ELR (cell line): ENCODE measurements at regions not wholly inside any gene's neighbourhood (a gene's known extent, or its start where the extent isn't known, plus 50 kb on each side); places are given as distances from the start of the nearest gene placed in this dataset.
"Not testable (repeated sequence)": the region's sequence is repeated elsewhere in the genome, so short reads cannot be mapped to it uniquely, and the experiment has no call there.

ENCODE experiments used
- DNase-seq: peaks from one replicate; pipeline ENCODE4 v3.0.0-alpha.2; 2015; ENCODE audit warnings: low read depth

DNA sequence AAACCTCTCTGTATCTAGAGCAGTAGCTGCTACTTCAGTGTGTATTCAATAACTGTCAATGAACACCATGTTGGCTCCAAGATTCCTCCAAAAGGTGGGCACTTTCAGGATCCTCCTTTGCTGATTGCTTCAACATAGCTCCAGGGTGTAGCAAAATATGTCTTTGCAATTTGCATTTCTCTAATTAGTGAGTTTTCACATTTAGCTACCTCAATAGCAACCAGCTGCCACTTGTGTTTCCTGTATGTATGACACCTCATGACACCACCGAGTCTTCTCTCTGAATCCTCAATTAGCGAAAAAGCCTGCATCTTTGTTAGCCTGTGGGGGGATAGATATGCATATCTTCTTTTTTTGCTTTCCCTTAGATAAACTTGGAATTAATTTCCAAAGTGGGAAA, 898.3 kb upstream of the FAT3 start:
- no peak for DNase-seq

DNA sequence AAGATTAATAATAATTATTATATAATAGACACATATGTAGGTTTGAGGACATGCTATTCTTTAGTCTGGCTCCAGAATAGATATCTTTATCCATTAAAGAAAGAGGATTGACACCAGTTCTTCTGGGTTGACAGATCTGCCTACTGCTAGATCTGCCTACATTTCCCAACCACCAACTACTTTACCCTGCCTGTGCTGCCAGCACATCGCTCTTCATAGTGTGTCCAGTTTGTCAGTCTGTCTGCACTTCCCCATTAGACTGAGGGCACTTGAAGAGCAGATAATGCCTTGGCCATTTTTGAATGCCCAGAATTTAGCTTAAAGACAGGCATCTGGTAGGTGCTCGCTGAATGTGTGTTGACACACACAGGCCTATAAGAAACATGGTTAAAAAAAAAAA, 910.1 kb upstream of the FAT3 start:
- no peak for DNase-seq

DNA sequence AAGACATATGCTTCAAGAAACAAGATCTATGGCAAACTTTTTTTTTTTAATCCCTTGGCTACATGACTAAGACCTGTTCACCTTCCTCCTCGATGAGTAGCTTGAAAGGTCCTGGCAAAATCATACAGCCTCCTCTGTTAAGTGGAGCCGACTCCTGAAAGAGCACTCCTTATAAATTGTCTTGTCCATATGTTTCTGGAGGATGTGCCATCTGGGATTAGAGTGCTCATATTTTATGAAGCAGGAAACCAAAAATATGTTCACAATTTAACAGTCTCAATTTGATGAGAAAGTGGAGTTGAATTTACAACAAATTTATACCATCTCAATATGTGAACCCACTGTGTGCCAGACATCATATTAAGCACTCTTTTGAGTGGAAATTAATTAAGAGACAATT, 912.1 kb upstream of the FAT3 start:
- DNase-seq, result no peak

DNA sequence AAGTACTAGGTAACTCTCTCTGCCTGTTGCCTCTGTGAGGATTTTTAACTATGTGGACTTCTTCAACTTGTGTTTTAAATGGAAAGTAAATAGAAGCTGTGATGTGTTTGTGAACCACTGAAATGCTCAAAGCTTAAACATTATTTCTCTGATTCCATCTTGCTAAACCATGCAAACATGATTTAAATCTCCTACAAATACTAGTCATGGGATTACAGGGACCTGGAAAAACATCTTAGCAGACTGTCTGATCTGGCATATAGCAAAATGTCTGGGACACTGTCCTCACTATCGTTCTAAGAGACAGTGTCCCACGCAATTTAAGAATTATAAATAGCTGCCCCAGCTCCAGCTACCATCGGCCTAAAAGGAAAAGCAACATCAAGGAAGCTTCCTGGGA, 914.5 kb upstream of the FAT3 start:
- no peak for DNase-seq

DNA sequence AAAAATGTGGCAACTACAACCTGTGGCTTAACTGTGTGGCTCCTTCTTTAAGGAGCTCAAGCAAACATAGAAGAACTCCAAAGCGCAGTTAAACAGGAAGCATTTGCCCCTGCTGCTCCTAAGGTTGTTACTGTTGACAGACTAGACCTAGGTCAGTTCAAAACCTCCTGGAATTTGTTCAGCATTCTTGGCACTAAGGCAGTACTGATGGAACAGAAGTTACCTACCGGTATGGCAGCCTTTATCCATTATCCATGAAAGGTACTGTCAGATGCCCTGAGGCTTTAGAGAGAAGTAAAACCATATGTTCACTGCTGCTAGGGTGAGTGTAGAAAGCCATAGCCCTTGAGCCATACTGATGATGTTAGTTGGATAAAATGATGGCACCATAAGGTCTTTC, 916.5 kb upstream of the FAT3 start:
- no peak for DNase-seq

DNA sequence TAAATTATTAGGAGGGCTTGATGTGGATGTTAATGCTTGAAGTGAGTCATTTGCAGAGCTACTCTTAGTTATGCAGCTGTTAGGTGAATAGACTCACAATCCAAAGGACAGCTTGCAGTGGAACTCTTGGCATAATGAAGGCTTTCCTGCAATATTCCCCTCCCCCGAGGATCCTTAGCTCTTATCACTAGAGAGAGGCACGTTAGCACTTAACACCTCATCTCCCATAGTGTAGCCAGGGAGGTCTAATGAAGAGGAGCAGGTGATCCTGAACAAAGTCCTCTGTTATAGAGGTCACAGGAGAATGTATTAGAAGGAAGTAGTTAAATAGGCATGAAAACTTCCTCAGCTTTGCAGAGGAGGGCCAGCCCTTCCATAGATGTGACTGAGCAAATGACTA, 919.2 kb upstream of the FAT3 start:
- DNase-seq, result no peak

DNA sequence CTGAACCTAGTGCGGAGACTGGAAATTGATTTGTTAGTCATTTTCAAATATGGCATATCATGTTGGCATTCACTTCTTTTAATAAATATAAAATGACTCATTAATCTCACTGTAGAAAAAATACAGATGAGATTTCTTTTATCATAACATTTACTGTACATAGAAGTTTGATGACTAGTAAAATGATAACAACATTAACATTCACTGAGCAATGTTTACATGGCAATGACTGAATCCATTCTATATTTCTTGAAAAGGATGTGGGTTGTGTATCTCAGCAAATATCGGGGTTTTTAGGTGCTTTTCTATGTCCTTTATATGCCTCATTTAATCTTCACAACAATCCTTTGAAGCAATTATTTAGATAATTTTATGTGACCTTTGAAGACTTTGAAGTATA, 920.9 kb upstream of the FAT3 start:
- DNase-seq, result no peak

DNA sequence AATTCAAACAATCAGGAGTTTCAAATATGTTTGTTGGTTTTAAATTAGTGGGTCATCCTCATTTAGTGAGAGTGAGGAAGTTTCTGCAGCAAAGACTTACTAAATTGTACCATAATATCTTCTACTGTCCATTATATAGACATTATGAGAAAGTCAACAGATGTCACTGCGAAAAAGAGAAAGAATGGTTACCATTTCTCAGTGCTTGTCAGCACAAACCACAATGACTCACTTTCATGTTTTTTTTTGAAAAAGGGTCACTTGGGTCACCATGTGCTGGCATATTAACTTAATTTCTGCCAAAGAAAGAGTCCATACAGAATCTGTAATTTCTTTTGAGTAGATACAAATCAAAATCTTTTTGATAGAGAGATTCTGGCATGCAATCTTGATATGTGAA, 924.6 kb upstream of the FAT3 start:
- no peak for DNase-seq

DNA sequence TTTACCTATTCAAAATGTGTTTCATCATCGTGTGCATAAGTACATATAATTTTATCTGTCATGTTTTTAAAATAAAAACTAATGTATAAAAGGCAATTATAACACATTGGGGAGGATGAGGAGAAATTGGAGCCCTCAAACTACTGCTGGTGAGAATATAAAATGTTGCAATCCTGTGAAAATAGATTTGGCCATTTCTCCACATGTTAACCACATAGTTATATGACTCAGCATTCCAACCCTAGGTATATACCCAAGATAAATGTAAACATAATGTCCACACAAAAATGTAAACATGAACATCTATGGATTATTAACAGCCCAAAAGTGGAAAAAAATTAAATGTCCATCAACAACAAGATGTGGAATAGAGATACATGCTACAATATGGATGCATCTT, 928.0 kb upstream of the FAT3 start:
- peak; percentile 2 for DNase-seq

DNA sequence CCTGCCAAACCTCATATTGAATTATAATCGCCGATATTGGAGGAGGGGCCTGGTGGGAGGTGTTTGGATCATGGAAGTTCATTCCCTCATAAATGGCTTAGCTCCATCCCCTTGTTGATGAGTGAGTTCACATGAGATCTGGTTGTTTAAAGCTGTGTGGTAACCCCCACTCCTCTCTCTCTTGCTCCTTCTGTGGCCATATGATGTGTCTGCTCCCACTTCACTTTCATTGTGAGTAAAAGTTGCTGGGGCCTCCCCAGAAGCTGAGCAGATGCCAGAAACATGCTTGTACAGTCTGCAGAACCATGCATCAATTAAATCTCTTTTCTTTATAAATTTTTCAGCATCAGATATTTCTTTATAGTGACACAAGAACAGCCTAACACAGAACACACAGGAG, 929.0 kb upstream of the FAT3 start:
- DNase-seq, result no peak

DNA sequence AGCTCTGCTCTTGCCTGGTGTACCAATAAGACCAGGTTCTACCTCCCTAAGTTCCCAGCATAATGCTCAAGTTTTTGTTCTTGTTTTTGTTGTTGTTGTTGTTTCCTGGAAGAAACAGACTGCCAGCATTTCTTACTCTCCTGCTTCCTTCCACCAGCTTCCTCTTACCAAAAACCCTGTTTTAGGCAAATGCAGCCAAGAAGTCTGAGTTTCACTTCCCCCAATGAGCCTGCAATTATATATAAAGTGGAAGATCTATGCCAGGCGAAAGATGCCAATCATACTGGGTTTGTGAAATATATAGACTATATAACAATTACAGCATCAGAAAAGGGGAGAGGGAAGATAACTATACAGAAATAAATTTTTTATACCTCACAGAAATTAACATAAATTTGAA, 931.5 kb upstream of the FAT3 start:
- DNase-seq, result no peak

DNA sequence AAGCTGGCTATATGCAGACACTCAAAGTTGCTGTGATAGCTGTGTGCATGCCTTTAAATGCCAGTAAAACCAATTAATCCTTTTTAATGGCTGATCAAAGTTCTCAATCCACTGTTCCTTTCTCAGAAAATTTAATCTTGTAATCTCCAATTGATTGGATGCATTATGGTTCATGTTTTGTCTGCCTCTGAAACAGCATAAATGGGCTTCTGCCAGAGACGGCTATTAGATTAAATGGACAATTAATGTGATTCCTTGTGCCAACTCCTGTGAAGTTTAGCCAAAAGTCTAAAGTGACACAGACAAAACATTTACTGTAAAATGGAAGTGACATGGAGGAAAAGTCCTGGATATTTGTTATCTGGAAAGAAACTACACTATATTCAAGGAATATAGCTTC, 952.5 kb upstream of the FAT3 start:
- no peak for DNase-seq

DNA sequence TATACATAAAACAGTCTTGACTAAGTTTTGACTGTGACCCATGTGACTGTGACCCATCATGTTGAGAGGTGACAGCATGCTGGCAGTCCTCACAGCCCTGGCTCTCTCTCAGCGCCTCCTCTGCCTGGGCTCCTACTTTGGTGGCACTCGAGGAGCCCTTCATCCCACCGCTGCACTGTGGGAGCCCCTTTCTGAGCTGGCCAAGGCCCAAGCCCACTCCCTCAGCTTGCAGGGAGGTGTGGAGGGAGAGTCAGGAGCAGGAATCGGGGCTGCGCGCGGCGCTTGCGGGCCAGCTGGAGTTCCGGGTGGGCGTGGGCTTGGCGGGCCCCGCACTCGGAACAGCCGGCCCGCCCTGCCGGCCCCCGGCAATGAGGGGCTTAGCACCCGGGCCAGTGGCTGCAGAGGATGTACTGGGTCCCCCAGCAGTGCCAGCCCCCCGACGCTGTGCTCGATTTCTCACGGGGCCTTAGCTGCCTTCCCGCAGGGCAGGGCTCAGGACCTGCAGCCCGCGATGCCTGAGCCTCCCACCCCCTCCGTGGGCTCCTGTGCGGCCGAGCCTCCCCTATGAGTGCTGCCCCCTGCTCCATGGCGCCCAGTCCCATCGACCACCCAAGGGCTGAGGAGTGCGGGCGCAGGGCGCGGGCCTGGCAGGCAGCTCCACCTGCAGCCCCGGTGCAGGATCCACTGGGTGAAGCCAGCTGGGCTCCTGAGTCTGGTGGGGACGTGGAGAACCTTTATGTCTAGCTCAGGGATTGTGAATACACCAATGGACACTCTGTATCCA, 955.9 kb upstream of the FAT3 start:
- not testable (repeated sequence) for DNase-seq

DNA sequence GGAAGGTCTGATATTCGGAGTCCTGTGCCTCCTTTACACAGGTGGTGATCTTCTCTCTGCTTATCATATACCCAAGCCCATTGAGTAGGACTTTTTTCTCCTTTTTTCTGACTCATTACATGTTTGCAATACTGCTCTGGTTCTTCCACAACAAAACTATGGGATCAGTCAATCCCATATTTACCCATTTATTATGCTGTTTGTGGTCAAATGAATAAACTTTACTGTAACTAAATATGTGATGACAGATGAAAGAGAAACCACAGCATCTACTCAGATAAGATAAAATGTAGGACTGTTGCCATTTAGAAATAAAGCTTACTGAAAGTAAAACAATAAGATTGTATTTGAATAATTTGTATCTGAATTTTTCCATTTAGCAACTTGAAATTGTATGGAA, 958.7 kb upstream of the FAT3 start:
- no peak for DNase-seq

DNA sequence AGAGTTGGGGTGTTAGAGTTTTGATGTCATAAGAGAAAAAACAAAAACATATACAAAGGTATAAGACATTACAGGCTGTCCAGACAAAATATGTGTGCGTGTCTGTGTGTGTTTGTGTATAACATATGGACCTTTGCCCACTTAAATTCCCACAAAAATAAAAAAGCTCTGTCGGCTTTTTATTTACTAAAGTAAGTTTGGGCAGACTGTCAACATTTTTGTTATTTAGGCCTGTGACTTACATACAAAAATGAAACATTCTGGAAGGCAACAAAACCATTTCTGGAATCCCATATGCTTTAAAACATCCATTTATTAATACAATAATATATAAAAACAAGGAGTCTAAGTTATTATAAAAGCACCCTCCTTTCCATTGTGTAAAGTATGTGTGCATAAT, 960.1 kb upstream of the FAT3 start:
- no peak for DNase-seq

DNA sequence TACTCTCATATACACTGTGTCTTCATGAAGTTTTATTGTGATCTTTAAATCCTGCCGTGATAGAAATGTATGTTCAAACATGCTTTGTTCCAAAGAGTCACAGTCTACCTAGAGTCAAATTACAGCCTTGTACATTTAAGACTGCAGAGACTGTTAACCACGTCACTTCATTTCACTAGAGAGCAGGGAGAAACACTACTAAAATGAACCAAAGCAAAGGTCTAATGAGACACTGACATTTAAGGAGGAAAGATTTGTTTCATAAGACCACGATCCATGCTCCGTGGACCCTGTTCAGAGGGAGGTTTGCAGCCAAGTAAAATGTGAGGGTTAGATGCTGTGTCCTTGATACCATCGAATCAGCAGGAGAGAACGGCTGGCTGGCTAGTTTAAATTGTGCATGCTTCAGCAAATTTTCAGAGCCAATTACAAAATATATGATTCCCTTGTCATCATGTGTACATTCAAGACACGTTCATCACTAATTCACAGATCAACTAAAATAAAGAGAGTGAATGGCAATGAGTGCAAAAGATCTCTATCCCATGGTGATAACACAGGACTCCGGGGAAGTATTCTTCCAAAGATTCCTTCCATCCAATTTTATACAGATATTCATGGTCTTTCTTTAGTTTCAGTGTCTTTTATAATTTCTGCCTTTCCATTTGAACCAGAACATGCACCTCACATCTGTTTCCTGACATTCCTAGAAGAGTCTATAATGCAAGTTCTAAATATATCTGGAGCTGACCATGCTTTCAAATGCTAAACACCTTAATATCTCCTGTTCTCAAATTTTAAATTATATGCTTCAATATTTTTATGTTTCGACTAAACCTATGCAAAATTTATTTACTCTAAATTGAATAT, 960.9 kb upstream of the FAT3 start:
- no peak for DNase-seq

DNA sequence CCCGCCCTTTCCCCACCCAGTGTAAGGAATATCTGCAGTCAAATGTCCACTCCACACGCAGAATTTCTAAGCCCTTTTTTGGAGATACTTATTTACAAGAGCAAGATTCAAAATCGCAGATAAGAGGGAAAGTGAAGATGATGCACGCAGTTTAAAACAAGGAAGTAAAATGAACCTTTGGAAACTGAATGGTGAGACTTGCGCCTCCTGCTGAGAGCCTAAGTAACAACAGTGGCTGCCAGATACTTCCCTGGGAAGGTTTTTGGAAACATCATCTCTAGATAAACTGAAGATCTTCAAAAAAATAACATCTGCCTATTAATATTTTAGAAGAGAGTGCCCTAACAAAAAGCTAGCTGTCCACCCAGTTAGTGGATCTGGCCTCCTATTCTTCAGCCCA, 963.1 kb upstream of the FAT3 start:
- no peak for DNase-seq

DNA sequence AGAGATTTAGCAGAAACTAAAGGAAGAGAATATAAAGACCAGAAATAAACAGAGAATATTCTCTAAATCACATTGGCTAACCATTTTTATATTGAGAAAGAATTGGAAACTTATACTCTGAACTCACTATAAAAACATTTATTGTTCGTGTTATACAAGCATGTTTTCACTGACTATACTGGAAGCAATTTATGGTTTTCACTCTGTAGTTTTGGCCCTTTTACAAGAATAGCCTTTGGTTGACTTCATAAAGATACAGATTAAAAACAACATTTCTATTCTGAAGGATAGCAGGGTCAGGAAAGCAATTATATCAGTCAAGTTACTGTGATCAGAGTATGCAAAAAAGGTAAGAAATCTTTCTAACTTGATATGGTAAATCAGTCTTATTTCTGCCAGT, 965.7 kb upstream of the FAT3 start:
- no peak for DNase-seq

DNA sequence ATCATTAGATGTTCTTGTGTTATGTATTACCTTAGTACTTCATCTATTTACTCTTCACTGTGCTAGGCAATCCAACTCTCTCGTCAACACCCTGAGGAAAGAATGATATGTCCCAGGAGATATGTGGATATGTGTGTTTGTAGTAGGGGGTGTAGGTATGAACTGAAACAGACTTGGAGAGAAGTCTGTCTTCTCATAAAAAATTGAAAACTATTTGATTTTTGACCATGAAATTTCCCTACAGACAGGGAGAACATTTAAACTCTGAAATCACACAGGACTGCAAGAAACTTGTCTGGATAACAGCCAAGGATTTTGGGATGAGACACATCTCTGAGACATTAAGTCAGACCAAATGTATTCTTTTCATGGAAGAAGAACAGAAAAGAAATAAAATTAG, 967.0 kb upstream of the FAT3 start:
- no peak for DNase-seq

DNA sequence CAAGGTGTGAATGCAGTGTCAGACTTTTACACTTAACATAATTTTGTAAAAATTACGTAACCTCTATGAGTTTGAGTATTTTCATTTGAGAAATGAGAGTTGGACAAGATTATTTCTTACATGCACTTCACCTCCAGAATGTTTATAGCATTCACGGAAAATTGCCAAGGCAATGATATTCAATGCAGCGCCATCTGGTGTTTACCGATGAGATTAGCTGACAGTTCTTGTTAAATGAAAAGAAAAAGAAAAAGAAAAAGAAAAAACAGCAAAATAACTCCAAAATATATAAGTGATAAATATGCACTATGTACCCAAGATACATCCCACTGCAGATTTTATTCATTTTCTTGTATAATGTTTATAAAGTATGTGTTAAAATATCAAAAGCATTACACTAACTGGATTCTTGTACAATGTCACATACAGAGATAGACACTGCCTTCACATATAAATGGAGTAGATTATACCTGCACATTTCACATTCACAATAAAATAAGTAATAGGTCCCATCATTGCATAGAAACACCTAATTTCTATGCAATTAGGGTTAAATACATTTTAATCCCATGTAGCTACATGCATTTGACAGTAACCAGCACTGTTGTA, 976.3 kb upstream of the FAT3 start:
- peak; percentile 48 for DNase-seq

DNA sequence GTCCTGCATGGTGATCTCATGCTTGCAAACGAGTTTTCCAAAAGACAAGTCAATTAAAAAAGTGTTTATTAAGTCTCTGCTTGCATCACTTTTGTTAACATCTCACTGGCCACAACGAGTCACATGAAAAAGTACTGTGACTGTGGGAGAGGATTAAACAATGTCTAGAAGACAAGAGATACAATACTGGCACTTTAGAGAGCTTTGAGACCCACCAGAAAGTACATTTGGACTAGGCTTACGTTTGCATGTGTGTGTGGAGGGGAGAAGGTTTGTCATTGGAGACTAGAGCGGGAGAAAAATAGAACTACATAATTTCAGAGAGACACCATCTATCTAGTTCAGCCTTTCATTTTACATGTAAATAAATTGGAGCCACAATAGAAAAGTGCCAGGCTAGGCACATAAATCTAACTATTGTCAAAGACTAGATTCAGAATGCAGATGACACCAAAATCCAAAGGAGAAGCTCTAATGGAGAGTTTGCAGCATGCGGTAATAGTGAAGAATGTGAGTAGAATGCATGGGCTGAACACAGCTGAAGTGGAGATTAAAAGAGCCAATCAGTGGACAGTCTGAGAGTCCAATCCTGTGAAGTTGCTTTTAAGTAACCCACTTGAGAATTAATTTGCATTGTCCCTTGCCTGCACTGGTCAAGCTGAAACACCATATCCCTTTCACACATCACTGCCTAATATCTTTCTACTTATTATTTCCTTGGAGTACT, 977.4 kb upstream of the FAT3 start:
- no peak for DNase-seq

DNA sequence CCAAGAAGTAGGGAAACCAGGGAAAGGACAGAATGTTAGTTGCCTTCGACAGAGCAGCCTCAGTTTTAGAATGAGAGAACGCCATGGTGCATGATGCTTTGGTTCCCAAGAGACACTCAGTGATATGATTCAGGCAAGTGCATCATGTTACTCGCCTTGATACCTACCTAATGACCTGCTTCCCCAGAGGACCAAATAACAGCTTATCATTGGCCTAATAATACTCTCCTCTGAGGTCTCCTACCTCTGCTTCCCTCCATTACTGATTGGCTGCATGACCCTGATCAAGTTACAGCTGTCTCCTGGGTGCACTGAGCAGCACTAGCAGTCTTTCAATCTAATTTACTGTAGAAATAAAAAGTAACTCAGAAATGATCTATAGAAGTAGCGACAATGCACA, 979.7 kb upstream of the FAT3 start:
- no peak for DNase-seq

DNA sequence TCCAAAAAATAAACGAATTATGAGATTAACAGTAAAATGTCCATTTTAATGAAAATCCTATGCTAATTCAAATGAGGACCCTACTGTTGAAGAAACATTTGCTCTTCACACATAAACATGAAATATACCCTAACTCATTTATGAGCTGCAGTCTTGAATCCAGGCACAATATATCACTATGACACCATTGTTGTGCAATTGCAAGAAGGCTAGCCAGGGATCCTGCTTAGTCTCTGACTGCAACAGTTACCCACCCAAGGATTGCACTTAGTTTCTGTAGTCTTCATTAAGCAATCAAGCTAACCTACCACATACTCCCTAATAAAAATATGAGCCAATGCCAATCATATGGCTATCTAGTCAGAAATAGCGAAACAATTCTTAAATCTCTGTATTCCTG, 981.0 kb upstream of the FAT3 start:
- DNase-seq, result no peak
